Superior temporal gyrus (tissue), 1 donor: ENCODE measurements at regions not wholly inside any gene's neighbourhood (a gene's known extent, or its start where the extent isn't known, plus 50 kb on each side); places are given as distances from the start of the nearest gene placed in this dataset.
A peak's percentile ranks its signal among the peaks of the same experiment; 100 is the strongest.
"Not testable (repeated sequence)": the region's sequence is repeated elsewhere in the genome, so short reads cannot be mapped to it uniquely, and the experiment has no call there.

Experiments
- DNase-seq: peaks from one replicate; pipeline ENCODE4 v3.0.0-alpha.2; 2016; ENCODE audit errors: extremely low spot score

GRCh38 chr4:153936121-153936520 lies 147.2 kb upstream of the SFRP2 start:
- DNase-seq = no peak

GRCh38 chr4:153934688-153935017 lies 145.8 kb upstream of the SFRP2 start:
- DNase-seq = no peak

- DNase-seq = no peak
Measured at GRCh38 chr4:153933915-153934687, 145.2 kb upstream of the SFRP2 start.

GRCh38 chr4:153931804-153932203 lies 142.9 kb upstream of the SFRP2 start:
- DNase-seq = no peak

GRCh38 chr4:153929675-153930074 lies 140.8 kb upstream of the SFRP2 start:
- DNase-seq = no peak

- DNase-seq = no peak
Measured at GRCh38 chr4:153927451-153927850, 138.6 kb upstream of the SFRP2 start.

GRCh38 chr4:153922148-153922547 lies 133.3 kb upstream of the SFRP2 start:
- DNase-seq = no peak

GRCh38 chr4:153919667-153920066 lies 130.8 kb upstream of the SFRP2 start:
- no peak for DNase-seq

GRCh38 chr4:153916273-153916755 lies 127.4 kb upstream of the SFRP2 start:
- no peak for DNase-seq

- DNase-seq = no peak
Measured at GRCh38 chr4:153912301-153912700, 123.4 kb upstream of the SFRP2 start.

GRCh38 chr4:153909672-153910071 lies 120.8 kb upstream of the SFRP2 start:
- DNase-seq = no peak

- no peak for DNase-seq
Measured at GRCh38 chr4:153906231-153906630, 117.3 kb upstream of the SFRP2 start.

- DNase-seq = peak; percentile 54
Measured at GRCh38 chr4:153905231-153905630, 116.3 kb upstream of the SFRP2 start.

GRCh38 chr4:153904011-153904410 lies 115.1 kb upstream of the SFRP2 start:
- no peak for DNase-seq

GRCh38 chr4:153901220-153901619 lies 112.3 kb upstream of the SFRP2 start:
- no peak for DNase-seq

GRCh38 chr4:153900426-153900825 lies 111.5 kb upstream of the SFRP2 start:
- no peak for DNase-seq

GRCh38 chr4:153890761-153891160 lies 101.9 kb upstream of the SFRP2 start:
- DNase-seq = no peak

GRCh38 chr4:153887217-153887616 lies 98.3 kb upstream of the SFRP2 start:
- no peak for DNase-seq

- no peak for DNase-seq
Measured at GRCh38 chr4:153884325-153884724, 95.4 kb upstream of the SFRP2 start.

GRCh38 chr4:153880983-153881382 lies 92.1 kb upstream of the SFRP2 start:
- no peak for DNase-seq

GRCh38 chr4:153877898-153878297 lies 89.0 kb upstream of the SFRP2 start:
- no peak for DNase-seq

- DNase-seq = no peak
Measured at GRCh38 chr4:153873741-153874140, 84.9 kb upstream of the SFRP2 start.

- not testable (repeated sequence) for DNase-seq
Measured at GRCh38 chr4:153866766-153867165, 77.9 kb upstream of the SFRP2 start.

- DNase-seq = no peak
Measured at GRCh38 chr4:153852501-153852900, 63.6 kb upstream of the SFRP2 start.
